ENCODE measurements at regions not wholly inside any gene's neighbourhood (a gene's known extent, or its start where the extent isn't known, plus 50 kb on each side); places are given as distances from the start of the nearest gene placed in this dataset.

GRCh38 chr20:50258790-50259483 lies 68.3 kb downstream of the CEBPB start:
- DNase-seq (ENCODE audit: low read depth): no peak

DNA sequence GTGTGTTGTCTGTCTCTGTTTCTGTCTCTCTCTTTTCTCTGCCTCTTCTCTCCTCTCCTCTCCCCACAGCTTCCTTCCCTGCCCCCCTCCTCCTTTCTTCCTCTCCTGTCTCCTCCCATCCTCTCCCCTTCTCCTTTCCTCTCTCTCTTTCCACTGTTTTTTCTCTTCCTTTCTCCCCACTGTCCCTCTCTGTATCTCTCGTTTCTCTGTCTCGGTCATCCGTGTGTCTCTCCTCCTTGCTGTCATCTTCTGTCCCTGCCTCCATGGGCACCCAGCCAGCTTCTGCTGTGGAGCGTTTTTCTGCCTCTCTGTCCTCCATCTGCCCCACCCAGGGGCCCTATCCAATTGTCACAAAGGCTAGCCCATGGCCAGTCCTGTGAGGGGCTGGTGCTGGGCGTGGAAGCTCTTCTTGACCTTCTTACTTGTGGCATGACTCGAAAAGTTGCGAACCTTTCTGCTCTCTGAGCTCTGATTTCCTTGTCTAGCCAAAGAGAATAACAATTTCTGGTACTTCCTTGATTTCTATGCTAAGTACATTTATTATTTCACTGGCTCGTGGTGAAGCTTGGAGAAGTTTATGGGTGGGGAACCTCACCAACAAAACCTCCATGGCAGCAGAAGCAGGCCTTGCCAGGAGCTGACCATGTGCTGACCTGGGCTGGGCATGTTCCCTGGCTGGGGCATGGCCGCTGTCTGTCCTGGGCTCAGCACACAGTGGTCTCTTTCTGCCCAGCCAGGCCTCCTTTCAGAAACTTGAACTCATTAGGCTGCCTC lies 69.3 kb downstream of the CEBPB start:
- no peak for DNase-seq (ENCODE audit: low read depth)

DNA sequence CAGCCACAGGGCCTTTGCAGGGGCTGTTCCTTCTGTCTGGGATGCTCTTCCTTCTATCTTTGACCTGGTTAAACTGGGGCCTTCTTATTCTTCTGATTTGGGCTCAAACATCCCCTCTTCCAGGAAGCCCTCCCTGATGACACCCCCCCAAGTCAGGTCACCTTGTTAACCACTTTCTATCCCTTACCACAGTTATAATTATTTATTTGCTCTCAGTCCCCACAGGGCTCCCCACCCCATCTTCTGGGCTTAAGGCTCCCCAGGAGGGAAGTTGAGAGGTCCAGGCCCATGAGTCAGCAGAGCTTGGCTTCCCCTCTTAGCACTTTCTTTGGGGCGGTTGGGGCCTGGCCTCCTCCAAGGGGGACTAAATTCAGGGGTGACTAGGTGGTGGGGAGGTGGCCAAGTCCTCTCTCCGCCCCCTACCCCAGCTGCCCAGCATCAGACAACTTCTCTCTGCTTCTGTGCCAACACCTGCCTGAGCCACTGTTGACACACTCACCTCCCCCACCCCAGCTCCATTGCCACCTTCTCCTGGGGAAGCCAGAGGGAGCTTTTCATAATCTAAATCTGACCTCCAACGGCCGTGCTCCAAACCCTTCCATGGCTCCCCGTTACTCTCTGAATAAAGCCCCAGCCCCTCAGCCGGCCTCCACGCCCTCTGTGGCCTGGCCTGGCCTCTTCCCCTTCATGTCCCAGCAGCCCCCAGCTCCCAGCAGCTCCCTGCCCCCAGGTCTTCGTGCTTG lies 70.0 kb downstream of the CEBPB start:
- no peak for DNase-seq (ENCODE audit: low read depth)

DNA sequence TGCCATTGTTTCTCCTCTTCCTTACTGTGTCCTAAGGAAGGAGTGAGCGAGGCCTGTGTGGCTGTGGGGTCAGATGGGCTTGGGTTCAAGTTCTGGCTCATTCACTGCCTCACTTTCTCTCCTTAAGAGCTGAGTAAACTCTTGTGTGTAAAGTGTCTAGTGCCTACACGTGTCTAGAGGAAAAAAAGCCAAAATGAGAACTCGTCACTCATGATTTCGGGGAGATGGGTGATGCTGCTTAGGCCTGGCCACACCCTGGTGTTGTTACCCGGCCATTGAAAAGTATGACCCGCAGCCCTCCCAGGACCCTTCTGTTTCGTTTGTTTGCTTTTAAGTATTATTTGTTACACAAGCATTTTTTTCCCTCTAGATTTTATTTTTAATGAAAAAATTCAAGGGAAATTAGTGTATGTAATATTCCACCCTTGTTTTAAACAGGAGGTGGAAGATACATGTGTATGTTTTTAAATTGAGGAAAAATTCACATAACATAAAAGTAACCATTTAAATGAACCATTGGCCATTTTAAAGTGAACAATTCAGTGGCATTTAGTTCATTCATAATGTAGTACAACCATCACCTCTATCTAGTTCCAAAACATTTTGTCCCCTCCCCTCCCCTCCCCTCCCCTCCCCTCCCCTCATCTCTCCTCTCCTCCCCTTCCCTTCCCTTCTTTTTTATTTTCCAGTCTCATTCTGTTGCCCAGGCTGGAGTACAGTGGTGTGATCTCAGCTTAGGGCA lies 71.0 kb downstream of the CEBPB start:
- no peak for DNase-seq (ENCODE audit: low read depth)

- DNase-seq (ENCODE audit: low read depth): no peak
Observed at GRCh38 chr20:50263831-50264230, 73.2 kb downstream of the CEBPB start.

- DNase-seq (ENCODE audit: low read depth): no peak
Observed at GRCh38 chr20:50264534-50265145, 74.0 kb downstream of the CEBPB start.

DNA sequence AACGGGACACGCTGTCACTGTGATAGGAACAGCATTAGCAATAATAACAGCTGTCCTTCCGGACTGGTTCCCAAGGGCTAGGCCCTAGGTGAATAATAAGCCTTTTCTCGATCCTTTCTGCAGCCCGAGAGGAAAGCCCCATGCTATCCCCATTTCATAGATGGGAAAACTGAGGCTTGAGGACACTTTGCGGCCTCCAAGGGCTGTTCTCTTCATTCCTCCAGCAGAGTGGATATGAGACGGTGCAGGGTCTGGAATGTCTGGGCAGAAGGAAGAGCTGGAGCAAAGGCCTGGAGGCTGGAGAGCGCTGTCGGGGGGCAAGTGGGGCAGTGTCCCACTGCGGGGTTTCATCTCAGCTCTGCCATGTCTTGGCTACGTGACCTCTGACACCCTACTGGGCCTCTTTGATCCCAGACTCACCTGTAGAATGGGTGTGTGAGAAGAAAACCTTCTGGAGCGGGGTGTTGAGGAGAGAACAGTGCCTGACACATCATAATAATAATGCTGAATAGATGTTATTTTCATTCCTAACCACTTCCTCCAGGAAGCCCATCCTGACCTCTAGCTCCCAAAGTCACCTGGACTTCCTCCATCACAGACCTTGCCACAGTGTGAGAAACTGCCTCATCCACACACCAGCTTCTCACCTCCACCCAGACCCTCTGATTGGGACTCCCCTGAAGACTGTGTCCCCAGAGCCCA lies 74.8 kb downstream of the CEBPB start:
- DNase-seq (ENCODE audit: low read depth): no peak

GRCh38 chr20:50266293-50267040 lies 75.8 kb downstream of the CEBPB start:
- no peak for DNase-seq (ENCODE audit: low read depth)

GRCh38 chr20:50267041-50267865 lies 76.6 kb downstream of the CEBPB start:
- DNase-seq (ENCODE audit: low read depth): peak; percentile 46

DNA sequence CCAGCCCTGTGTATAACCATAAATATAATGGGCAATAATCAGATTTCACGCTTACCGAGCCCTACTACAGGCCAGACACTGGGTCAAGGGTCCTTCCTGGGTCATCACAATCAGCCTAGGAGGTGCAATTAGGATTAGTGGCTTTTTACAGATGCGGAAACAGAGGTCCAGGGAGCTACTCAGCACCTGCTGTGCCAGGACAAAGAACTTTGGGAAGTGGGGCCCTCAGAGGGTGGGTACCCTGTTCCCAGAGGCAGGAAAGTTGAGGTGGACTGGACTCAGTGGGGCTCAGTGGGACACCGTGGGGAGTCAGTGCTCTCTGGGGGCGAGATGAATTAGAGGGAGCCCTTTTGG lies 77.2 kb downstream of the CEBPB start:
- no peak for DNase-seq (ENCODE audit: low read depth)

DNA sequence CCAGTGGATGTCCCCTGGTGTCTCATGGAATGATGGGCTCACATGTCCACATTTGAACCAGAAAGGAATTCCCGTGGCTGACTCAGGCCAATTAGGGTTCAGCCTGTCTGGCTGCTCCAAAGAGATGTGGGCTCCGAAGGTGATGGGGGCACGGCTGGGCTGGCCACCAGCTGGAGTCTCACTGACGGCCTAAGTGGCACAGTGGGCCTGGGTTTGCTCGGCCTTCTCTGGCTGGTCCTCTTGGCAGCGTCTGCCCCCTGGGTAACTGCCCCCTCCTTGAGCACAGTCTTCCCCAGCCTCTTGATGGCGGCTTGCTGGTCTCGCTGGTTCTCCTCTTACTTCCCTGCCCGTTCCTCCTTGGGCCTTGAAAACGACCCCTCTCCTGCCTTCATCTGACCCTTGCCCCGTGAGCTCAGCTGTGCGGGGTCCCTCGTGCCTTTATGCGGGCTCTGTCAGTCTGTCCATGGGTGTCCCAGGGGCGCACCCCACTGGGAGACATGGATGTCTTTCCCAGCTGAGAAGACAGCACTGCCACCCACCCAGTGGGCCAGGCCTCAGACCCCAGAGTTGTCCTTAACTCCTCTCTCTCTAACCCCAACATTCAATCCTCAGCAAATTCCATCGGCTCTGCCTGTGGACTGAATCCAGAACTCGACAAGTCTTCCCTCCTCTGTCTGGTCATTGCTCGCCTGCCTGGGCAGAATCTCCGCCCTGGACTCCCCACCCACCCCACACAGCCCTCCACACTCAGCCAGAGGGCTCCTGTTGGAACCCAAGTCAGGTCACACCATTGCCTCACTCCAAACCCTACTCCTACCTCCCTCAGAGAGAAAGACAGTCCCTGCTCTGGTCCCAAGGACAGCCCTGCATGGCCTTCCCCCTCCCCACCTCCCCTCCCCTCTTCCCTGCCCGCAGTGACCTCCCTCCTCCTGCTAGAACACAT lies 78.7 kb downstream of the CEBPB start:
- DNase-seq (ENCODE audit: low read depth): no peak

- DNase-seq (ENCODE audit: low read depth): no peak
Observed at GRCh38 chr20:50270034-50270395, 79.4 kb downstream of the CEBPB start.

DNA sequence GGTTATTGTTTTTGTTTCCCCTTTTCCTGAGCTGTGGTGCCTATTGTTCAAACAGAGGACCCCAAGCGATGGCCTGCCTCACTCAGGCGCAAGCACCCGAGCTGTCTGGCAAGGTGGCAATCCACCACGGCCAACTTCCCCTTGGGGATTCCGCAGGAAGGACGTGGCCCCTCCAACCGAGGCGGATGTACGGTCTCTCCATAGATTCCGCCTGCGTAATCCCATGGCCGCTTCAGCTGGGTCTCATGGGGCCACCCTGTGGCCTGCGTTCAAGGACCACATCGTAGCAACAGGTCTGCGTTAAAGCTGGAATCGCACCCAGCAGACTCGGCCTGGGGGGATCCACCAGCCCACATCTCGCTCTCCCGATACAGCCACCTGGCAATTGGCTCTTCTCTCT lies 79.9 kb downstream of the CEBPB start:
- DNase-seq (ENCODE audit: low read depth): no peak

GRCh38 chr20:50271176-50271575 lies 80.5 kb downstream of the CEBPB start:
- DNase-seq (ENCODE audit: low read depth): no peak

DNA sequence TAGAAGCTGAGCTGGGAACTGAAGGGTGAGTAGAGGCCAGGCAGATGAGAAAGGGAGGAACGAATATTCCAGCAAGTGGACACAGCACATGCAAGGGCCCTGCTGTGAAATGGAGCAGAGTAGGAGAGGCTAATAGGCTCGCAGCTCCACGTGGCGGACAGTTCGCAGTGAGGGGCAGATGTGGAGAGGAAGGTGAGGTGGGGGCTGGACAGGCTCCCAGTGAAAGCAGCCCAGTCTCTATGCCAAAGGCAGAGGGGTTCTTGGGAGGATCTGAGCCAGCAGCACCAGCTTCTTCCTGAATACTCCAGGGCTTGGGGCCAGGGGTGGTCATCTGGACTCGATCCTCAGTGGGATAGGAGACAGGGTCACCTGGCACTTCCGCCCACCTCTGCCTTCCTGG lies 81.0 kb downstream of the CEBPB start:
- DNase-seq (ENCODE audit: low read depth): no peak

GRCh38 chr20:50272030-50272723 lies 81.5 kb downstream of the CEBPB start:
- DNase-seq (ENCODE audit: low read depth): no peak

DNA sequence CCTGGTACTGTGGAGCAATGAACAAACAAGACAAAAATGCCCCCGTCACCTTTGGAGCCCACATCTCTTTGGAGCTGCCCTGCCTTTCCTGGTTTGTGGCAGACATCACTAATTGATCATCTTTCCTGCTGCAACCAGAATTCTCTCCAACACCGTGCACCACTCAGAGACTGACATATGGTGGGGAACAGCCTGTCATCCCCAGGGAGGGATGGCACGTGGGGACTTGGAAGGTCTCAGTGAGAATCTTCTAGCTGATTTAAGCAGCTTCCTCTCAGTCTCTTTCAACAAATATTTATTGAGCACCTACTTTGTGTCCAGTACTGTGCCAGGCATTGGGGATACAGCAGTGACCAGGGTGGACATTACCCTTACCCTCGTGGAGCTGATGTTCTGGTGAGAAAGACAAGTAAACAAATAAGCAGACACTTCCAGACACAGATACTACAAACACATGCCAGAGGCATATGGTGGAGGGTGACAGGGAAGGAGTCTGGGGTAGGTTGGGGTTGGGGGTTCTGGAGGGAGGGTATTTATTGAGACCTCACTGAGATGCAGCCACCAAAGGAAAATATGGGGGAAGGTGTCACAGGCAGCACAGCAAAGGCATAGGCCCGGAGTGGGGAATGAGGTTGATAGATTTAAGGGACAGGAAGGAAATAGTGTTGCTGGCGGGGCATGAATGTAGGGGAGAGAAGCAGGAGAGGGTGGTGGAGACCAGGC lies 82.3 kb downstream of the CEBPB start:
- no peak for DNase-seq (ENCODE audit: low read depth)

Data from fibroblast of the conjunctiva (primary cell).